KMS-11 (cell line): ENCODE measurements at regions not wholly inside any gene's neighbourhood (a gene's known extent, or its start where the extent isn't known, plus 50 kb on each side); places are given as distances from the start of the nearest gene placed in this dataset.

Source experiments
- H2AFZ ChIP-seq: fragments of 200-600 bp; sonication (generic); 2 replicates; pipeline ENCODE4 v1.6.1; 2016; ENCODE audit warnings: antibody characterized with exemption, mixed run types, low read depth
- H3K27ac ChIP-seq: fragments of 200-600 bp; sonication (generic); 2 replicates; pipeline ENCODE4 v1.6.1; 2016; ENCODE audit warnings: mild to moderate bottlenecking, mixed run types
- H3K27me3 ChIP-seq: fragments of 200-600 bp; sonication (generic); 2 replicates; pipeline ENCODE4 v1.6.1; 2017; ENCODE audit warnings: mild to moderate bottlenecking, low read depth, mixed run types, moderate library complexity; ENCODE audit not compliant: insufficient read depth
- H3K36me3 ChIP-seq: fragments of 200-600 bp; sonication (generic); 2 replicates; pipeline ENCODE4 v1.6.1; 2017; ENCODE audit warnings: mild to moderate bottlenecking, mixed run types; ENCODE audit not compliant: insufficient read depth
- H3K4me1 ChIP-seq: fragments of 200-600 bp; sonication (generic); 2 replicates; pipeline ENCODE4 v1.6.1; 2016; ENCODE audit warnings: mild to moderate bottlenecking, low read depth, mixed run types; ENCODE audit not compliant: poor library complexity, severe bottlenecking
- H3K4me2 ChIP-seq: fragments of 200-600 bp; sonication (generic); 2 replicates; pipeline ENCODE4 v1.7.0; 2016; ENCODE audit warnings: mild to moderate bottlenecking, mixed run types
- H3K4me3 ChIP-seq: fragments of 200-600 bp; sonication (generic); IDR thresholded peaks from 2 replicates; pipeline ENCODE4 v1.6.1; 2017; ENCODE audit warnings: low read depth, low read length, mixed read lengths; ENCODE audit not compliant: insufficient read depth
- H3K79me2 ChIP-seq: fragments of 200-600 bp; sonication (generic); 2 replicates; pipeline ENCODE4 v1.6.1; 2016; ENCODE audit warnings: low read depth, mixed run types; ENCODE audit not compliant: insufficient read depth
- H3K9ac ChIP-seq: fragments of 200-600 bp; sonication (generic); 2 replicates; pipeline ENCODE4 v1.6.1; 2016; ENCODE audit warnings: mild to moderate bottlenecking, mixed run types
- H4K20me1 ChIP-seq: fragments of 200-600 bp; sonication (generic); 2 replicates; pipeline ENCODE4 v1.6.1; 2016; ENCODE audit warnings: mild to moderate bottlenecking, mixed run types; ENCODE audit not compliant: insufficient read depth
- CTCF ChIP-seq: fragments of 200-600 bp; sonication (generic); conservative IDR thresholded peaks from 2 replicates; pipeline ENCODE4 v1.6.1; 2017; ENCODE audit warnings: low read depth, mild to moderate bottlenecking, antibody characterized with exemption, low read length, moderate library complexity, mixed read lengths

- H3K27ac ChIP-seq, result no peak overlapping the region
- H3K9ac ChIP-seq, result no peak overlapping the region
These were observed 427.1 kb downstream of the DYNC2H1 start for GRCh38 chr11:103536335-103536722.

GRCh38 chr11:103537904-103538502 is 428.8 kb downstream of the DYNC2H1 start:
- H3K27ac ChIP-seq, result no peak overlapping the region

More at GRCh38 chr11:103536335-103536722, 427.1 kb downstream of the DYNC2H1 start:
- Histone ChIP-seq H3K4me1 (peaks cover 4% of the 10 kb centered on the region), H3K79me2 (no peaks in the 10 kb centered on the region), H3K36me3 (no peaks in the 10 kb centered on the region), H3K4me2 (no peak overlapping the region), H3K27me3 (no peaks in the 10 kb centered on the region), H4K20me1 (no peaks in the 10 kb centered on the region), H3K4me3 (no peak overlapping the region), H2AFZ (peak overlapping the region; percentile 57)
- TF ChIP-seq CTCF, result no peak

GRCh38 chr11:103539166-103539565 is 429.9 kb downstream of the DYNC2H1 start:
- Histone ChIP-seq H3K36me3 (no peaks in the 10 kb centered on the region), H3K27ac (no peak overlapping the region), H3K4me2 (no peak overlapping the region), H3K27me3 (no peaks in the 10 kb centered on the region), H3K9ac (no peak overlapping the region), H3K4me1 (peaks cover 4% of the 10 kb centered on the region), H4K20me1 (no peaks in the 10 kb centered on the region), H3K79me2 (no peaks in the 10 kb centered on the region), H3K4me3 (no peak overlapping the region), H2AFZ (no peak overlapping the region)
- no peak for TF ChIP-seq CTCF

More at GRCh38 chr11:103537904-103538502, 428.8 kb downstream of the DYNC2H1 start:
- Histone ChIP-seq H3K79me2 (no peaks in the 10 kb centered on the region), H3K27me3 (no peaks in the 10 kb centered on the region), H2AFZ (no peak overlapping the region), H3K4me1 (peaks cover 4% of the 10 kb centered on the region), H4K20me1 (no peaks in the 10 kb centered on the region), H3K4me3 (no peak overlapping the region), H3K9ac (no peak overlapping the region), H3K4me2 (no peak overlapping the region), H3K36me3 (no peaks in the 10 kb centered on the region)
- TF ChIP-seq CTCF, result peak; percentile 48

GRCh38 chr11:103541186-103541795 is 432.1 kb downstream of the DYNC2H1 start:
- TF ChIP-seq CTCF, result no peak
- no peak overlapping the region for H3K4me3 ChIP-seq
- H3K4me2 ChIP-seq, result no peak overlapping the region
- no peaks in the 10 kb centered on the region for H3K36me3 ChIP-seq
- H3K27ac ChIP-seq, result no peak overlapping the region
- H3K79me2 ChIP-seq, result no peaks in the 10 kb centered on the region
- H3K27me3 ChIP-seq, result no peaks in the 10 kb centered on the region
- H4K20me1 ChIP-seq, result no peaks in the 10 kb centered on the region
- H3K9ac ChIP-seq, result no peak overlapping the region
- no peak overlapping the region for H2AFZ ChIP-seq
- peaks cover 4% of the 10 kb centered on the region for H3K4me1 ChIP-seq
